HG03439 (cell line): ENCODE measurements at regions not wholly inside any gene's neighbourhood (a gene's known extent, or its start where the extent isn't known, plus 50 kb on each side); places are given as distances from the start of the nearest gene placed in this dataset.

ENCODE experiments used
- ATAC-seq: cut with Tn5 transposase; IDR thresholded peaks from one replicate; pipeline ENCODE4 v1.9.1; 2021; ENCODE audit warnings: mild to moderate bottlenecking, moderate library complexity; ENCODE audit not compliant: unreplicated experiment

DNA sequence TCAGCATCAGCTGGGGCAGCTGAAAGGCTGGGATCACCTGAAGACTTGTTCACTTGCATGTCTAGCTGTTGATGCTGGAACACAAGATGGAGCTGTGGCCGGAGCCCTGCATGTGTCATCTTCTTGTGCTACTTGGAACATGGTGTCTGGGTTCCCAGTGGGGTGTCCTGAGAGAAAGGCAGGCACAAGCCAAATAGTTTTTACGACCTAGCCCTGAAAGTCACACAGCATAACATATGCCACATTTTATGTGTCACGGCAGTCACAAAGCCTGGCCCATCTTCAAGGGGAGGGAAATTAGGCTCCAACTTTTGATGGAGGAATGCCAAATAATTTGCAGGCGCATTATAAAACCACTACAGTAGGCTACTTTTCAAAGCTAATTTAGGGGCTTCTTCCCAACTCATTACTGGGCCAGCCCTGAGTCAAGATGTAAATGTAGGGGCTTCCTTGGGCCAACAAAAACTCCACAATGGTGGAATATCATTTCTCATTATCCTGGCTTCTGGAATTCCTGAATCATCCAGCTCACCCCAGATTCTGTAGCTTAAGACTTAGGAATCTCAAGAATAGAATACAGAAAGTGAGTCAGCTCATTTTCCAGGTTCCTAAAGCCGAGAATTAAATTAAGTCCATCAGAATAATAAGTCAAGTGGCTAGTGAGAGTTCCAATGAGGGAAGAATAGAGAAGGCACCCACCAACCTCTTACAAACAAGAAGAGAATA, 543.0 kb downstream of the TNS1 start:
- no peak for ATAC-seq

GRCh38 chr2:217459016-217459415, 543.8 kb downstream of the TNS1 start:
- ATAC-seq = no peak

DNA sequence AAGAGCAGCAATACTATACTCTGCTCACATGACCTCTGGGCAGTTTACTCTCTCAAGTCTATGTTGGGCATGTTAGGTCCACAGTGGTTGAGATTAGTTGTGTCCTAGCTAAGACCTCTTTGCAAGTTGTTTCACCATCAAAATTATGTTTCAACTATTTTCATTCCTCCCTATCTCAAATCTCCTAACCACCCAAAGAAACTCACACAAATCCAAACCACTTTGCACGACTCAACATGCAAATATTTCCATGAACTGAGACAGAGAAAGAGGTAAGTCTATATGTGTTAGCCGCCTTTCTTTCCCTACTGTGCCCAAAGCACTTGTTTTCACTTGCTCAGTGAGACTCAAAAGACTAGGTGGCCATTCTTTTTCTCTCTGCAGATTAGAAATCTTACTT, 546.8 kb downstream of the TNS1 start:
- ATAC-seq = no peak

- no peak for ATAC-seq
Observed at GRCh38 chr2:217452928-217453327, 549.9 kb downstream of the TNS1 start.

- no peak for ATAC-seq
Observed at GRCh38 chr2:217451666-217452065, 551.1 kb downstream of the TNS1 start.

DNA sequence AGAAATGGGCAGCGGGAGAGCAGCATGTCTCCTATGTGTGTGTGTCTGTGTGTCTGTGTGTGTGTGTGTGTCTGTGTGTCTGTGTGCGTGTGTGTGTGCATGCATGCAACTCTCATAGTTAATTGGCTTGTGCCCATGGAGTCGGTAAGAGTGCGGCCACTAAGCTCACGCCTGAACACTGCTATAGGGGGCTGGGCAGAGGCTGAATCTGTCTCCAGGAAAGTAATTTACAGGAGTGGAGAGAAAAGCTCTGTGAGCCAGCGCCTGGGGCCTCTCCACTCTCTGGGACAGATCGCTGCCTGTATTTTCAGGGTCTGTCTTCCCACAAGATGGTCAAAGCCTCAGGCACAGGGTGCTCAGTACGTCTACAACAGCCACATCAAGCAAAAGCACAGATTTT, 553.4 kb downstream of the TNS1 start:
- no peak for ATAC-seq

DNA sequence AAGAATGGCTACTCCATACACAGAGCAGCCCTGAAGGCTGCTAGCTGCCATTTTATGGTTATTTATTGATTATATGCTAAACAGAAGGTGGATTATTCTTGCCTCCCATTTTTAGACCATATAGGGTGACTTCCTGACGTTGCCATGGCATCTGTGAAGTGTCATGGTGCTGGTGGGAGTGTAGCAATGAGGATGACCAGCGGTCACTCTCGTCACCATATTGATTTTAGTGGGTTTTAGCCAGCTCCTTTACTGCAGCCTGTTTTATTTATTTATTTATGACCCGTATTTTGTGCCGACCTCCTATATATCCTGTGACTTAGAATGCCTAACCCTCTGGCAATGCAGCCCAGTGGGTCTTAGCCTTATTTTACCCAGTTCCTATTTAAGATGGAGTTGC, 553.9 kb downstream of the TNS1 start:
- ATAC-seq = no peak

DNA sequence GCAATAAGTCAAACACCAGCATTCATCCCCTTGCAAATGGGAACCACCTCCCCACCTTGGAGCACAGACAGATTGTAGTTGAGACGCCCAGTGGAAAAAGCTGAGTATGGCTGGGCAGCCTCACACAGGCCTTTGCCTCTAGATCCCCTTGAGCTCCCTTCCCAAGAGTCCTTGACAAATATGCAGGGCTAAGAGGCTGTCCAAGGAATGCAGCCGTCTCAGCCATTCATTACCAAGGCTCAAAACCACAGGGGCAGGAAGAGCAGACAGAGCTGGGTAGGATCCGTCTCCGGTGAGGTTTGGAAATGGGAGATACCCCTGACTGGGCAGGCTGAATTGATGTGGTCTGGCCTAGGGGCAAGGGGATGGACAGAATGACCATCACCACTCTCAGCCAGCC, 557.1 kb downstream of the TNS1 start:
- no peak for ATAC-seq

- no peak for ATAC-seq
Observed at GRCh38 chr2:217444932-217445331, 557.9 kb downstream of the TNS1 start.

DNA sequence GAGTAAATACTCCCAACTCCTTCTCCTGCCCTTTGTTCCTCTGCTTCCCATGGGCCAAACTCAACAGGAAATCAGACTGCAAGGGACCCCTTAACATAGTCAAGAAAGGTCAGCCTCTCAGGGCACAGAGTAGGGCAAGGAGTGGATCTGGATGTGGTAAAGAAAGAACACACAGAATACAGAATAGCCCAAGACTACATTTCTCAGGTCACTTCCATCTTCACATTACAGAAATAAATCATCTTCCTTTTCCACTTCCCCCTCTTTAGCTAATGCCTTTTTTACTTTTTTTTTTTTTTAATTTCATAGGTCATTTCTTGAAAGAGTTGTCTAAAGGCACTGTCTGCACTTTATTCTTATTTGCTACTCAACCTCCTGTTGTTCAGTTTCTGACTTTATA, 558.3 kb downstream of the TNS1 start:
- ATAC-seq = no peak

GRCh38 chr2:217443601-217444000, 559.2 kb downstream of the TNS1 start:
- no peak for ATAC-seq

GRCh38 chr2:217440000-217440399, 562.8 kb downstream of the TNS1 start:
- ATAC-seq = no peak

- no peak for ATAC-seq
Observed at GRCh38 chr2:217438821-217439220, 564.0 kb downstream of the TNS1 start.

- no peak for ATAC-seq
Observed at GRCh38 chr2:217438136-217438535, 564.7 kb downstream of the TNS1 start.

GRCh38 chr2:217437290-217437870, 565.4 kb downstream of the TNS1 start:
- no peak for ATAC-seq

GRCh38 chr2:217436386-217436785, 566.4 kb downstream of the TNS1 start:
- no peak for ATAC-seq

DNA sequence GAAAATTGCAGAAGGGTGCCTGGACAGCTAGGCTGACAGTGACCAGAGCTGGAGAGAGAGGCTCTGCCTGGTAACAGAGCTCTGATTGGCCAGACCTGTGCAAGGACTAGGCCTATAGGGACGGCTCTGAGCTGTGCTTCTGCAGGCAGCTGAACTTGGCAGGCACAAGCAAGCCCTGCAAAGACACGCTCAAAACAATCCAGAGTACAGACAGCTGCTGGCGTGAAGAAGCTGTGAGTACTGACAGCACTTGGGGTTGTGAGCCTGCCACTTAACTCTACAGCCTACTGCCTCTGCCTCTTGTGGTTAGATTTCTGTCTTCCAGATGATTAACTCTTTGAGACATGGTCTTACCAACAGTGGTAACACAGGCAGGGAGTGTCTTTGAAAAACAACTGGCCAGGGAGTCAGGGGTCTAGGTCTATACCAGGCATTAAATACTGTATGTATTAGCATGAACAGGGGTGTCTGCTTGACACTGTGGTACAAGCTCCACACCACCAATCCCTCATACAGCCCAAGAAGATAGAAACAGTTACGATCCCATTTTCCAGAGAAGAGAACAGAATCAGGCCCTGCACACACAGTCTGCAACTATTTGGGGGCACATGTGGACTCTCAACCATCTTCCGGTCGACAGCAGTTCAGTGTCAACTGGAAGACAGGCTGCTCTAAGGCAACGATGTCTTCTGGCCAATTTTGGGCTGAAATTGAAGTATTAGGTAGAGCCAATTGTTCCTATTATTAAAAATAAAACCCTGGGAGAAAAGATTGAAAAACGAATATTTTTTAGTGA, 568.4 kb downstream of the TNS1 start:
- ATAC-seq = peak; percentile 99

DNA sequence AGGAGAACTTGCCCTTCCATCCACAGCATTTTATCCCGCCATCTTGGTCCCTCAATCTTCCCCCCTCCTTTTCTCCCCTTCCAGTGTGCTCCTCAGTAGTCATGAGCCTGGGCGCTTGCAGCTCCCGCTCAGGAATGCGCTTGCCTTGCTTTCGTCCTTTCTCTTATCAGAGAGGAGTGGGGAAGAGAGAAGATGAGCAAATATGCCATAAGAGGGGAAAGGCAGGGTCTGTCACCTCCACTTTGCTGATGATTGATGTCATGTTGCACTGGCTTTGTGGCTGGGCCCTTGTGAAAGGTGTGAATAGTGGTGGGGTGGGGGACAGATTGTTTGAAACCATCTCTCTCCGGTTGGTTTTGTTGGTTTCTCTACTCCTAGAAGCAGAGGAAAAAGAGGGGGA, 569.3 kb downstream of the TNS1 start:
- ATAC-seq = no peak

- no peak for ATAC-seq
Observed at GRCh38 chr2:217431577-217432269, 571.1 kb downstream of the TNS1 start.

- no peak for ATAC-seq
Observed at GRCh38 chr2:217430916-217431576, 571.2 kb upstream of the TNP1 start.

- ATAC-seq = no peak
Observed at GRCh38 chr2:217429981-217430500, 570.2 kb upstream of the TNP1 start.
